Keratinocyte (primary cell): ENCODE measurements at regions not wholly inside any gene's neighbourhood (a gene's known extent, or its start where the extent isn't known, plus 50 kb on each side); places are given as distances from the start of the nearest gene placed in this dataset.

Experiments
- DNase-seq: peaks from one replicate; pipeline ENCODE4 v3.0.0-alpha.2; 2011; ENCODE audit warnings: low read depth, missing footprints, low spot score
- FAIRE-seq: peaks from 2 replicates; lab custom pipeline; 2011; peaks lifted over from hg19 to GRCh38; lab: Jason Lieb, UNC
- H2AFZ ChIP-seq: 2 replicates; pipeline ENCODE4 v1.6.0; 2012; ENCODE audit warnings: low read length, control low read depth, inconsistent platforms; ENCODE audit not compliant: control insufficient read depth
- H3K27ac ChIP-seq: 2 replicates; pipeline ENCODE4 v1.5.1; 2011; ENCODE audit warnings: low read length; ENCODE audit not compliant: control insufficient read depth, insufficient read depth
- H3K27me3 ChIP-seq: 3 replicates; pipeline ENCODE4 v1.6.0; 2011; ENCODE audit warnings: low read length; ENCODE audit not compliant: control insufficient read depth, insufficient read depth; ENCODE audit errors: extremely low read depth
- H3K36me3 ChIP-seq, 2 experiments: 2 replicates in 1 of 2; 3 replicates in 1 of 2; pipeline ENCODE4 v1.5.1; 2011; ENCODE audit warnings: low read length in 2 of 2, mild to moderate bottlenecking in 1 of 2; ENCODE audit not compliant: control insufficient read depth in 2 of 2, insufficient read depth in 2 of 2; ENCODE audit errors: extremely low read depth in 1 of 2
- H3K4me1 ChIP-seq: 3 replicates; pipeline ENCODE4 v1.5.1; 2011; ENCODE audit warnings: low read length; ENCODE audit not compliant: control insufficient read depth, insufficient read depth; ENCODE audit errors: extremely low read depth
- H3K4me2 ChIP-seq: 3 replicates; pipeline ENCODE4 v1.6.0; 2011; ENCODE audit warnings: low read depth, low read length; ENCODE audit not compliant: control insufficient read depth, insufficient read depth; ENCODE audit errors: extremely low read depth
- H3K4me3 ChIP-seq, 3 experiments: fragments of 200-600 bp in 1 of 3; sonication (generic) in 1 of 3; 2 replicates in 2 of 3; 3 replicates in 1 of 3; pipeline ENCODE4 v1.5.1; 2011 to 2016; ENCODE audit warnings: low read length in 3 of 3, mild to moderate bottlenecking in 3 of 3, control low read depth in 2 of 3, inconsistent platforms in 1 of 3, low read depth in 1 of 3, mixed read lengths in 1 of 3, mixed run types in 1 of 3, moderate library complexity in 1 of 3; ENCODE audit not compliant: control insufficient read depth in 2 of 3, insufficient read depth in 2 of 3; ENCODE audit errors: extremely low read depth in 1 of 3
- H3K79me2 ChIP-seq: 2 replicates; pipeline ENCODE4 v1.6.0; 2012; ENCODE audit warnings: low read length; ENCODE audit not compliant: control insufficient read depth, insufficient read depth
- H3K9ac ChIP-seq: 3 replicates; pipeline ENCODE4 v1.6.0; 2011; ENCODE audit warnings: low read length; ENCODE audit not compliant: control insufficient read depth, insufficient read depth; ENCODE audit errors: extremely low read depth
- H3K9me1 ChIP-seq: 3 replicates; pipeline ENCODE4 v1.6.0; 2011; ENCODE audit warnings: low read length; ENCODE audit not compliant: control insufficient read depth, insufficient read depth; ENCODE audit errors: extremely low read depth
- H3K9me3 ChIP-seq: 2 replicates; pipeline ENCODE4 v1.5.1; 2012; ENCODE audit warnings: low read depth, low read length; ENCODE audit not compliant: control insufficient read depth
- H4K20me1 ChIP-seq: 3 replicates; pipeline ENCODE4 v1.6.0; 2011; ENCODE audit warnings: low read length; ENCODE audit not compliant: control insufficient read depth, insufficient read depth; ENCODE audit errors: extremely low read depth
- EZH2 ChIP-seq: IDR thresholded peaks from one replicate; pipeline ENCODE4 v1.6.1; 2012; ENCODE audit warnings: inconsistent platforms, mild to moderate bottlenecking, low read length, moderate library complexity
- dilution Hi-C: fragments of 300-500 bp; cut with MboI; formaldehyde crosslinking; loops from one replicate; pipeline ENCODE4 v1.7.0; 2020; ENCODE audit warnings: low sequenced_read_pairs; ENCODE audit not compliant: extremely low pct_ligation_motif_present
- TF ChIP-seq, protein P1 (sequence below), 3 experiments: IDR thresholded peaks in 1 of 3; conservative IDR thresholded peaks in 1 of 3; optimal IDR thresholded peaks in 1 of 3; 2 replicates in 2 of 3; 3 replicates in 1 of 3; pipeline versions ENCODE3 to v1.5.1; 2011; ENCODE audit warnings: low read length in 3 of 3, mild to moderate bottlenecking in 3 of 3, moderate library complexity in 2 of 3, control low read depth in 1 of 3, inconsistent platforms in 1 of 3; ENCODE audit not compliant: insufficient read depth in 2 of 3; ENCODE audit errors: extremely low read depth in 1 of 3

DNA sequence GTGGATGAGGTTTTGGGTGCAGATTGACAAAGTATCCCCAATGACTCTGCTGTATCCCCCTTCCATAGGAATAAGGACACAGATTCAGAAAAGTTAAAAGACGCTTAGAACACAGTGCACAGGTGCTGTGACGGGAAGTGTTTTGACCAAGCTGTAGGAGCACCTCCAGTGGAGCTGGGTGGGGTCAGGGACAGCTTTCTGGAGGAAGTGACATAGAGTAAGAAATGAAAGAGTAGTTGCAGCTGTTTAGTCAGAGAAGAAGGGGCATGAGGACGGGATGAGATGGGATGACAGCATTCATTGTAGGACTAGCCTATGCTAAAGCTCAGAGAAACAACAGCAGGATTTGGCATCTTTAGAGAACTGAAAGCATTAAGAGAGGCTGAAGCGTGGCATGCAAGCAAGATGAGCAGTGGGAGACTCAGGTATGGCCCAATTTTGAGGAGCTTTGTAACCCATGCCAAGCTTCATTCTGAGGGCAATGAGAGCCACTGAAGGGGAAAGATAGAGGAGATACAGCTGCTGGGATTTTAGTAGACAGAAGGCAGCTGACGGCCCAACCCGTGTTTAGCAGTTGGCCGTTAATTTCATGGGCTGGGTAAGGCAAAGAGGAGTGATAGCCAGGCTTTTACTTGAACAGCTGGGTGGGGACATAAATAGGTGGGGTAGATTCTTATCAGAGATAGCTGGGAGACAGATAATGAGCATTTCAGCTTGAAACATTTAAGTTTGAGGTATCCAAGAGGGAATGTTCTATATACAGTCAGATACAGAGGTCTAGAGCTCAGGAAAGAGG is 131.8 kb upstream of the KRAS start:
- no peaks in the 10 kb centered on the region for H3K27me3 ChIP-seq
- dilution Hi-C loops, result no loop called here

DNA sequence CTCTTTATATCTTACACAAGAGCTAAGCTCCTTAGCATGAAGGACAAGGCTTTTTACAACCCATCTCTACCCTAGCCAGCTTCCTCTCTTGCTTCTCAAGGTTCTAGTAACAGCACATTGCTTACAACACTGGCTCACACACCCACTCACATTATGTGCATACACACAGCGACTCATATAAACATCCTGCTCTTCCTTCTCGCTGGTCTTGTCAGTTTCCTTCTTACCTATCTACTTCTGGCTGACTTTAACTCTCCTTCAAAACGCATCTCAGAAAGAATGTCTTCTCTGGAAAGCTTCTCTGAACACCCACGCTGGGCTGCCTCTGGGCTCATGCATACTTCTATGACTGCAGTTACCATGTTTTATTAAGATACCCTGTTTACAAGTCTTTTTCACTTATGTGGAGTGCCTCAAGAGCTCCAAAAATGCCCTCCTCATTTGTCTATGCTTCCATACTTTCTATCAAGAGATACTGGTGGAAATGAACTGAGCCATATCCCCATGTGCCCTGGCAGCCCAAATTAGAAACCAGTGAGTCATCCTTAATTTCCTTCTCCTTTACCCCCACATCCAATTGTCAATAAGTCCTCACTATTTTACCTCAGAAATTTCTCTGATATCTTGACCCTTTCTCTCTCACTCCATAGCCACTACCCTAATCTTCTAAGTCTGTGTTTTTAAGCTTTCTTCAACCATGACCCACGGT is 126.9 kb upstream of the KRAS start:
- TF ChIP-seq EZH2, result no peak
- TF ChIP-seq, protein P1, sequence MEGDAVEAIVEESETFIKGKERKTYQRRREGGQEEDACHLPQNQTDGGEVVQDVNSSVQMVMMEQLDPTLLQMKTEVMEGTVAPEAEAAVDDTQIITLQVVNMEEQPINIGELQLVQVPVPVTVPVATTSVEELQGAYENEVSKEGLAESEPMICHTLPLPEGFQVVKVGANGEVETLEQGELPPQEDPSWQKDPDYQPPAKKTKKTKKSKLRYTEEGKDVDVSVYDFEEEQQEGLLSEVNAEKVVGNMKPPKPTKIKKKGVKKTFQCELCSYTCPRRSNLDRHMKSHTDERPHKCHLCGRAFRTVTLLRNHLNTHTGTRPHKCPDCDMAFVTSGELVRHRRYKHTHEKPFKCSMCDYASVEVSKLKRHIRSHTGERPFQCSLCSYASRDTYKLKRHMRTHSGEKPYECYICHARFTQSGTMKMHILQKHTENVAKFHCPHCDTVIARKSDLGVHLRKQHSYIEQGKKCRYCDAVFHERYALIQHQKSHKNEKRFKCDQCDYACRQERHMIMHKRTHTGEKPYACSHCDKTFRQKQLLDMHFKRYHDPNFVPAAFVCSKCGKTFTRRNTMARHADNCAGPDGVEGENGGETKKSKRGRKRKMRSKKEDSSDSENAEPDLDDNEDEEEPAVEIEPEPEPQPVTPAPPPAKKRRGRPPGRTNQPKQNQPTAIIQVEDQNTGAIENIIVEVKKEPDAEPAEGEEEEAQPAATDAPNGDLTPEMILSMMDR (optimal IDR thresholded peaks at IDR 0.05 in 1 of 3, IDR thresholded peaks at IDR 0.05 in 1 of 3, conservative IDR thresholded peaks at IDR 0.05 in 1 of 3; ENCODE audit: extremely low read depth in 1 of 3, insufficient read depth in 2 of 3, low read length in 3 of 3), result no peak
- FAIRE-seq (peak; percentile 74), DNase-seq (no peak)

More for the DNA sequence above, 131.8 kb upstream of the KRAS start:
- no peak overlapping the region for H3K4me2 ChIP-seq
- H3K9me3 ChIP-seq, result no peaks in the 10 kb centered on the region
- H4K20me1 ChIP-seq, result no peaks in the 10 kb centered on the region
- no peak overlapping the region for H3K9ac ChIP-seq
- no peaks in the 10 kb centered on the region for H3K79me2 ChIP-seq
- TF ChIP-seq, protein P1 (optimal IDR thresholded peaks at IDR 0.05 in 1 of 3, IDR thresholded peaks at IDR 0.05 in 1 of 3, conservative IDR thresholded peaks at IDR 0.05 in 1 of 3; ENCODE audit: extremely low read depth in 1 of 3, insufficient read depth in 2 of 3, low read length in 3 of 3), result no peak
- H3K4me1 ChIP-seq, result peaks cover 7% of the 10 kb centered on the region
- H3K4me3 ChIP-seq, result no peak overlapping the region
- H3K36me3 ChIP-seq, result no peaks in the 10 kb centered on the region
- DNase-seq (no peak), FAIRE-seq (no peak)
- no peaks in the 10 kb centered on the region for H3K9me1 ChIP-seq
- H2AFZ ChIP-seq, result no peak overlapping the region
- H3K27ac ChIP-seq, result no peak overlapping the region

More for the DNA sequence above, 126.9 kb upstream of the KRAS start:
- peak overlapping the region; percentile 12 for H3K27ac ChIP-seq
- no peaks in the 10 kb centered on the region for H3K9me3 ChIP-seq
- H3K36me3 ChIP-seq, result no peaks in the 10 kb centered on the region
- dilution Hi-C loops, result no loop called here
- H2AFZ ChIP-seq, result peak overlapping the region; percentile 56
- no peak overlapping the region for H3K4me3 ChIP-seq
- H4K20me1 ChIP-seq, result no peaks in the 10 kb centered on the region
- no peak overlapping the region for H3K9ac ChIP-seq
- H3K4me1 ChIP-seq, result peaks cover 21% of the 10 kb centered on the region
- H3K4me2 ChIP-seq, result peak overlapping the region; percentile 57
- H3K9me1 ChIP-seq, result no peaks in the 10 kb centered on the region
- no peaks in the 10 kb centered on the region for H3K27me3 ChIP-seq
- no peaks in the 10 kb centered on the region for H3K79me2 ChIP-seq
